Activated T-cell treated with anti-CD3 and anti-CD28 coated beads, Interleukin-2, amount 50 U/mL, for 24 hours (primary cell): ENCODE measurements at regions not wholly inside any gene's neighbourhood (a gene's known extent, or its start where the extent isn't known, plus 50 kb on each side); places are given as distances from the start of the nearest gene placed in this dataset.
A peak's percentile ranks its signal among the peaks of the same experiment; 100 is the strongest.

Source experiments
- DNase-seq: peaks from one replicate; pipeline ENCODE4 v3.0.0-alpha.2; 2020
- H3K27ac Mint-ChIP-seq: 2 replicates; pipeline ENCODE4 v1.8.0; 2020; ENCODE audit warnings: mild to moderate bottlenecking, mixed read lengths
- H3K27me3 Mint-ChIP-seq: 2 replicates; pipeline ENCODE4 v1.8.0; 2020; ENCODE audit warnings: mixed read lengths
- H3K36me3 Mint-ChIP-seq: 2 replicates; pipeline ENCODE4 v1.8.0; 2020; ENCODE audit warnings: low read depth, mixed read lengths
- H3K4me1 Mint-ChIP-seq: 2 replicates; pipeline ENCODE4 v1.8.0; 2020; ENCODE audit warnings: low read depth, mixed read lengths
- H3K4me3 Mint-ChIP-seq: 2 replicates; pipeline ENCODE4 v1.8.0; 2020; ENCODE audit warnings: mild to moderate bottlenecking, moderate library complexity, mixed read lengths
- H3K9me3 Mint-ChIP-seq: 2 replicates; pipeline ENCODE4 v1.8.0; 2020; ENCODE audit warnings: mixed read lengths

DNA sequence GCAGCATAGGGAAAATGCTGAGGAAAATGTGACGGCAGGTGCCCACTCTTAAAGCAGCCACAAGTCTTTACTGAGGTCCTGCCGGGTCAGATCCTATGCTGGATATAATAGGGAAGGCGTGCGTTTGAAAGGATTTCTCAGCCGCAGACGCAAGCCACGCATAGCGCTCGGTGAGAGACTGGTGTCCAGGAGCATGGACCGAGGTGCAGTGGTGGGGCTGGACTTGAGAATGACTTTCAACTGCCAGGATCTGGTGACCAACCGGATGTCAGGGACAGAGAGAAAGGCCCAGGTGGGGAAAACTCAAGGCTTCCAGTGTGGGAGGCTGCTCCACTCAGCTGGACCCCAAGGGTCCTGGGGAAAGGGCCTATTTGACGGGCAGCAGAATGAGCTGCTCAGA is 74.7 kb upstream of the INSIG1 start:
- peaks cover 4% of the 10 kb centered on the region for H3K27me3 Mint-ChIP-seq
- H3K9me3 Mint-ChIP-seq, result no peaks in the 10 kb centered on the region
- no peak overlapping the region for H3K4me3 Mint-ChIP-seq
- no peaks in the 10 kb centered on the region for H3K36me3 Mint-ChIP-seq
- no peak overlapping the region for H3K27ac Mint-ChIP-seq
- peaks cover 13% of the 10 kb centered on the region for H3K4me1 Mint-ChIP-seq
- DNase-seq, result no peak

DNA sequence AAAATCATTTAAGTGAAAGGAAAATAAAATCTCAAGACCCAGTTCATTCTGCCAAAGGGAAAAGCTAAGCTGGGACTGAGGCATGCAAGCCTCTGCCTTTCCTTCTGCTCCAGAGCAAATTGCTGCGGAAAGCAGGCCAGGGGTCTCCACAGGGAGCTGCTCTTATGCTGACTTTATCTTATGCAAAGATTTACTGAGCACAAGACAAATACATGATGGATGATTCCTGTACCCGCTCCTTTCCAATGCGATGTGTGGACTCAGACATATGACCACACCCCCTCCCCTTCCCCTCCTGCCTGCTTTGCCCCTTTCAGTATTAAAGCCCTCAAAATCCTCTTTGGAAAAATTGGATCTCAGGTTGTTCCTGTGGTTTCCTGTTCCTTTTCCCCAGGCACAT is 74.2 kb upstream of the INSIG1 start:
- H3K27me3 Mint-ChIP-seq, result peaks cover 4% of the 10 kb centered on the region
- no peaks in the 10 kb centered on the region for H3K9me3 Mint-ChIP-seq
- H3K36me3 Mint-ChIP-seq, result no peaks in the 10 kb centered on the region
- H3K27ac Mint-ChIP-seq, result no peak overlapping the region
- no peak overlapping the region for H3K4me3 Mint-ChIP-seq
- no peak for DNase-seq
- H3K4me1 Mint-ChIP-seq, result peaks cover 11% of the 10 kb centered on the region

DNA sequence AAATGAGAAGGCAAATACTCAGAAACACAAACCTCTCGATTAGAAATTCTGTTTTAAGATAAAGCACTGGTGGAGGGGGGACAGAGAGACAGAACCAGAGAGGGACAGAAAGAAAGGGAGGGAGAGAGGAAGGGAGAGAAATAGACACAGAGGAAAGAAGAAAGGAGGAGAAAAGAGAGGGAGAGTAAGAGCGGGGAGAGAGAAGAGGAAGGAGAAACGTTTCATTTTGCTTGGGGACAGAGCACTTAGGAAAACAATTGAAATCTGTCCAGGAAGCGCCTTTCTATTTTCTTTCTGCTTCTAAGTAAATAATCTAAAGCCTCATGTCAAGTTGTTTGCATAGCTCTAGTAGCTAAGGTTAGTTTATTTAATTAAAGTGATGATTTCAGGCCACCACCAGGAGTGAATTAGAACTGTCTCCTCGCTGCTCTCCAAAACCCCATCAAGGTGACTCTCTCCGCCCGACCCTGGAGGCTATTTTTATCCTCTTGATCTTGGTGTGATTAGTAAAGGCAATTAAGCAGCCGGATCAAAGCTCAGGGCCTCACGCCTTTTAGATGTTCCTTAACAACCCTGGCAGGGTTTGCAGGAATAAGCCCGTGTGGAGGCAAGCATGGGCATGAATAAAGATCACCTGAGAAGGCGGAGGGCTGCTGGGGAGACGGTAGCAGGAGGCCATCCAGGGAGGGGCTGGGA is 73.4 kb upstream of the INSIG1 start:
- Mint-ChIP-seq H3K27ac (no peak overlapping the region), H3K27me3 (peaks cover 4% of the 10 kb centered on the region), H3K4me1 (peaks cover 11% of the 10 kb centered on the region), H3K9me3 (no peaks in the 10 kb centered on the region), H3K36me3 (no peaks in the 10 kb centered on the region), H3K4me3 (no peak overlapping the region)
- DNase-seq, result no peak

DNA sequence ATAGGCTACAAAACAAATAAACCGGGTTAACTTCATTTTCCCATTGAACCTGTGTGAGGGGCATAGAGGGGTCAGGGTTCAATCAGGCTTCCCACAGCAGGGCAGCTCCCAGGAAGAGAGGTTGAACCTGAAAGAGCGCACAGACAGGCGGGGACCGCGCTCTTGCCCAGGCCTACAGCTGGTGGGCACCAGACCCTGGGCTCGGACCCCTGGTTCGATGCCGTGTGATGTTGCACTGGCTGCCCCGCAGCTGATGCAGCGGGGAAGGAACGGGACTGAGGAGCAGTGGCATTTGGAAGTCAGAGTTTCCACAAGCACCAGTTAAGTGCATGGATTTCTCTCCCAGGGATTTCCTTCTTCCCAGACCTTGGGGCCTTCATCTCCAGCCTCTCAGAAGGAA is 72.6 kb upstream of the INSIG1 start:
- no peak for DNase-seq
- Mint-ChIP-seq H3K9me3 (no peaks in the 10 kb centered on the region), H3K27me3 (peaks cover 4% of the 10 kb centered on the region), H3K36me3 (no peaks in the 10 kb centered on the region), H3K27ac (no peak overlapping the region), H3K4me3 (no peak overlapping the region), H3K4me1 (peaks cover 11% of the 10 kb centered on the region)

DNA sequence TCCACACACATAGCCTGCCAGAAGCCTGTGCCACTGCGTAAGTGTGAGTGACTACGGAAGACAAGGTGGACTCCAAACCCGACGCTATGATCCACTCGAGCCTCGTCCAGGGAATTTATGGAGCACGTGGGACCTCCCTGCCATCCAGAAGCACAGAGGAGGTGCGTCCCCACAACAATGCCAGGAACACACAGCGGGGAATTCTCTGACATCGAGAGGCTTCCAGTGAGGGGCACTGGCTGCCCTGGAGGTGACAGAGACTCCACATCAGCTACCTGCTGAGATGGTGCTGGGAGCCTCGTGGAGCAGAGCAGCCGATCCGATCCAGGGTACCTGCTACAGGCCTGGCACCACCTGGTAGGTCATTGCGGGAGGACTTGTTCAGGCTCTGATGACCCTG is 72.2 kb upstream of the INSIG1 start:
- Mint-ChIP-seq H3K4me3 (no peak overlapping the region), H3K4me1 (peaks cover 11% of the 10 kb centered on the region), H3K27me3 (peaks cover 4% of the 10 kb centered on the region), H3K9me3 (no peaks in the 10 kb centered on the region), H3K36me3 (no peaks in the 10 kb centered on the region), H3K27ac (no peak overlapping the region)
- DNase-seq, result no peak

DNA sequence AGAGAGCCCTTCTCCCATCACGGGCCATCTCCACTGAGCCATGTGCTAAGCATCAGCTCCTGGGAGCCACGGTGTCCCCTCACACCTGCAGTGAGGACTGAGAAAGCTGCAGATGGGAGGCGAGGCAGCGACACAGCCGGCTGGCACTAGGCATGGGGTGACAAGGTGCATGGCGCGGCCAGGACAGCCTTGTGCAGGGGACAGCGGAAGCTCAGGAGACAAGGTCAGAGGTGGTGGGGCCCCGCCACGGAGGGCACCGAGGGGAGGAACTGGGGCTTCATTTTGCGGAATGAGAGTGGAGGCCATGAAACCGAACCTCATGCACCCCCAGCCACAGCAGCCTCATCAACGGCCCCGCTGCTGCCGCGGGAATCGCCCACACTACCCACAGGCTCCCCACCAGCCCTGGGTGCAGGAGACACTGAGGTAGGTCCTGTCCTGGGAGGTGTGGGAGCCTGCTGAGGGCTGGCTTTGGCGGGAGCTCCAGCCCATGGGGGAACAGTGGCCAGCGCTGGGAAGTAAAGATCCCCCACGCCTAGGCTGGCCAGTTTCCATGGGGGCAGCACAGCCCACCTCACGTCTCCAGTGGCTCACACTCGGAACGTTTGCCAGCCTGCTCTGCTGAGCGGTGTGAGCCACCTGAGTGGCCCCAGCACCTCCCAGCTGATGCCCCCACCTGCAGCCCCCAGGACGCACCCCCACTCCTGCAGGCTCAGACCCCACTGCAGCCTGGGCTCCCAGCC is 71.2 kb upstream of the INSIG1 start:
- Mint-ChIP-seq H3K4me1 (peaks cover 11% of the 10 kb centered on the region), H3K27me3 (peaks cover 2% of the 10 kb centered on the region), H3K27ac (no peak overlapping the region), H3K36me3 (no peaks in the 10 kb centered on the region), H3K9me3 (no peaks in the 10 kb centered on the region), H3K4me3 (no peak overlapping the region)
- DNase-seq, result no peak

DNA sequence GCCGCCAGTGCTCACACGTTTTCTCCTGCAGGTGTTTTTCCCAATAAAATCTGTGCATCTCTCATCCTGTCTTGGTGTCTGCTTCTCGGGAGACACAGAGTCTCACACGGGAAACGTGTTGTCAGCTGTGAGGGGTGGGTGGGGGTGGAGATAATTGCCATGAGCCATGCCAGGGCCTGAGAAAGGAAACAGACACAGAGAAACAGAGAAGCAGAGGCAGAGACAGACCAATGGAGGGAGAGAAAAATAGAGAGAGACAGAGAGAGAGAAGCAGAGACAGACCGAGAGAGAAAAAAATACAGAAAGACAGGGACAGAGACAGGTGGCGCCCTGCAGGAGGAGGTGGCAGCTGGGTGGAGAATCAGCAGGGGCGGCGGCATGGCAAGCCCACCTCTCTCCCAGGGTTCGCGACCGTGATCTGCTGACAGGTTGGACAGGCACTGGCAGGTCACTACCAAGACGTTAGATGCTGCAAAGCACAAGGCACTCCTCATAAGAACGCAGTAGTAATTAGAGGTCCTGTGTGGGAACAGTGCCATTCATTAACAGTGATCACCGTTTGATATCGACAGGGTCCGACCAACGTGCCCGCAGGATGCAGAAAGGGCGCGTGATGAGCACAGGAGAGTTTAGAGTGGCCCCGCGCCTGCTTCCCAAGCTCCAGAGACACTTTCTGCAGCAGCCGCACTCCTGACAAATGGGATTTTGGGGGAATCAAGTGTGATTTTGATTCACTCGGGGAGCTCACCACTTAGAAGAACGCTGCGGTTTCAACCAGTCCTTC is 70.5 kb upstream of the INSIG1 start:
- H3K4me1 Mint-ChIP-seq, result peaks cover 6% of the 10 kb centered on the region
- no peak overlapping the region for H3K4me3 Mint-ChIP-seq
- no peaks in the 10 kb centered on the region for H3K27me3 Mint-ChIP-seq
- peak overlapping the region; percentile 24 for H3K27ac Mint-ChIP-seq
- no peaks in the 10 kb centered on the region for H3K9me3 Mint-ChIP-seq
- no peak for DNase-seq
- H3K36me3 Mint-ChIP-seq, result no peaks in the 10 kb centered on the region

DNA sequence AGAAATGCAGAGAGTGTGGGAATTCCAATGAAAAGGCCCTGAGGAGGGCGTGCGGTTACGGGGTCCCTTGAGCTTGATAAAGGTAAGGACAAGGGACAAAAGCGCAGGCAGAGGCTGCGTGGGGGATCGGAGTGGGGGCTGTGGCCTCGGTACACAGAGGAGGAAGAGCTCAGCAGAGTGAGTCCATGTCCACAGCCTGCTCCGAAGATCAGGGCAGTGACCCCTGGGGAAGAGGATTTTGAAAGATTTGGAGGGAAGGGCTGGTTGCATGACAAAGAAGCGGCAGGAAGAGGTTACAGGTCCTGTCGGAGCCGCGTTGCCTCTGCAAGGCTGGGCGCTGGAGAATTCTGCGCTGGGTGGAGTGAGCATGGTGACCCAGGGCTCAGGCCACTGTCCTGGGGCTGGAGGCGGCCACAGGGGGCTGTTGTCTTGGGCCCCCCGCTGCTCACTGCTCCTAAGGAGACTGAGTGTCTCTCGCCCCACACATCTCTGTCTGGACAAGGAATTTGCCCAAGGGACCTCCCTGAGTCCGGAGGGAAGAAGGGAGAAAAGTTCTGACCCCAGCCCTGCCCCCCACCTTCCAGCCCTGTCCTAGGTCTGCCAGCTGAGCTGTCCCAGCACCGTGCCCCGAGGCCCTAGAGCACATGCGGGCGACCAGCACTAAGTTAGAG is 69.8 kb upstream of the INSIG1 start:
- no peaks in the 10 kb centered on the region for H3K27me3 Mint-ChIP-seq
- no peak overlapping the region for H3K27ac Mint-ChIP-seq
- H3K9me3 Mint-ChIP-seq, result no peaks in the 10 kb centered on the region
- DNase-seq, result no peak
- H3K36me3 Mint-ChIP-seq, result no peaks in the 10 kb centered on the region
- H3K4me3 Mint-ChIP-seq, result no peak overlapping the region
- H3K4me1 Mint-ChIP-seq, result no peaks in the 10 kb centered on the region

DNA sequence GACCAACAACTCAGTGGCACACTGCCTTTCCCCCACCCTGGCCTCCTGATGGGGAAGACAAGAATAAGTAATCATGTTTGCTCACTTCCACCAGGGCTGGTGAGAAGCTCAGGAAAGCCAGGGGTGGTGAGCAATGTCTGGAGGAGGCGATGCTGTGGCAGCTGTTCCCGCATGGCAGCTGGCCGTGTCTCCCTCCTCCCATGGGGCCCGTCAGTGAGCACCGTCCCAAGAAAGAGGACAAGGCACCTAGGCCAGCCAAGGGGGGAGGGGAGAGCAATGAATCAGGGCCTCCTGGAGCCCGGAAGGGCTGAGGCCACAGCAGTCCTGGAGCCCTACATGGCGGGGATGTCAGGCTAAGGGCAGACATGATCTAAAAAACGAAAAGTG is 69.2 kb upstream of the INSIG1 start:
- DNase-seq, result no peak
- no peaks in the 10 kb centered on the region for H3K27me3 Mint-ChIP-seq
- H3K9me3 Mint-ChIP-seq, result no peaks in the 10 kb centered on the region
- no peaks in the 10 kb centered on the region for H3K36me3 Mint-ChIP-seq
- no peaks in the 10 kb centered on the region for H3K4me1 Mint-ChIP-seq
- H3K27ac Mint-ChIP-seq, result no peak overlapping the region
- H3K4me3 Mint-ChIP-seq, result no peak overlapping the region

DNA sequence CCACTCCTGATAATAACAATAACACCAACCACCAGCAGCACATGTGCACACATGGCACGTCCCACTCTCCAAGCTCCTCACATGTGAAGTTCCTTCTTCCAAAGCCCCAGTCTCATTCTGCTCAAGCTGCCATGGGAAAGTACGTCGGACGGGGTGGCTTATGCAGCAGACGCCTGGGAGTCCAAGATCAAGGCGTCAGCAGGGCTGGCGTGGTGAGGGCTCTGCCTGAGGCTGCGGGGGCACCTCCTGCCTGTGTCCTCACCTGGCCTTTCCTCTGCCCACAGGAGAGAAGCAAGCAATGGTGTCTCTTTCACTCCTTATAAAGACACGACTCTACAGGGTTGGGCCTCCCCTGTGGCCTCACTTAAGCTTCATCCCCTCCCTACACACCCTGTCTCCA is 68.8 kb upstream of the INSIG1 start:
- Mint-ChIP-seq H3K27ac (no peak overlapping the region), H3K4me1 (no peaks in the 10 kb centered on the region)

DNA sequence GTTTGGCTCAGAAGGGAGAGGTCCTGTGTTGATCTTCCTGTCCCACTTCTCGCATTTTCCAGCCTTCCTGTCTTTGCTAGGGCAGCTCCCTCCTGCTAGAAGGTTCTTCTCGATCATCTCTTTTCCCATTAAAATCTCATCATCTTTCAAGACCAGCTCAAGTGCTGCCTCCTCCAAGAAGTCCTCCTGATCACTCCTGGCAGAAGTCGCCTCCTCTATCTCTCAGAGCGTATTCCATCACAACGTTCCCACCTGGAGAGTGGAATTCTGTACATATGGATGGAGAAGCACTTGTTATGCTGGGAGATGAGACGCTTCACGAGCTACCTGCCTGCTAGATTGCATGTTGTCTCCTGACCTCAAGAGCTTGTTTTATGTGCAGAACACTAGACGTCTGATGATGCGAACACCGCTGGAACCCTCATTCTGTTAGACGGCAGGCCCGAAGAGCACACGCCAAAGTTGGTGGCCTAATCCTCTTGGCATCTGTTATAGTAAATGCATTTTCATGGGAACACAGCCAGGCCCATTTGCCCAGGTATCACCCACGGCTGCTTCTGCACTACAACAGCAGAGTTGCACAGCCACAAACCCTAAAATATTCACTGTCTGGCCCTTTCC is 68.0 kb upstream of the INSIG1 start:
- Mint-ChIP-seq H3K4me3 (no peak overlapping the region), H3K9me3 (no peaks in the 10 kb centered on the region), H3K4me1 (no peaks in the 10 kb centered on the region), H3K27ac (no peak overlapping the region), H3K36me3 (no peaks in the 10 kb centered on the region), H3K27me3 (no peaks in the 10 kb centered on the region)
- DNase-seq, result no peak

More for the DNA sequence above, 68.8 kb upstream of the INSIG1 start:
- Mint-ChIP-seq H3K27me3 (no peaks in the 10 kb centered on the region), H3K9me3 (no peaks in the 10 kb centered on the region), H3K4me3 (no peak overlapping the region), H3K36me3 (no peaks in the 10 kb centered on the region)
- no peak for DNase-seq

DNA sequence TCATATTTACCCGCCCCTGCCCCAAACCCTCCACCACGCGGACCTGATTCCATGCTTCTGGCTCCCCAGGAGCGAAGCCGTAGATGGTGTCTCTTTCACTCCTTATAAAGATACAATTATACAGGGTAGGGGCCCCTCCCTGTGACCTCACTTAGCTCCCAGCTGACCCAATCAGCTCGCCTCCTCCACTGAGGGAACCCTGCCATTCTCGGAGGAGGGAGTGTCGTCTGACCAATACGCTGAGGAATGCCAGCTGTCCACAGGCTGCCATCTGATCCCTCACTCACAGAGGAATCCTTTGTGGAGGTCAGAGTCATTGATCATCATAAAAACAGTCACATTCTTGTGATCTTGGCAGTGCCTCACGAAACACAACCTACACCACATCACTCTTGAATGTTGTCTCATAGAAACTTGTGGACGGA is 67.5 kb upstream of the INSIG1 start:
- H3K36me3 Mint-ChIP-seq, result no peaks in the 10 kb centered on the region
- no peak overlapping the region for H3K4me3 Mint-ChIP-seq
- no peaks in the 10 kb centered on the region for H3K9me3 Mint-ChIP-seq
- DNase-seq, result no peak
- no peaks in the 10 kb centered on the region for H3K27me3 Mint-ChIP-seq
- H3K27ac Mint-ChIP-seq, result no peak overlapping the region
- H3K4me1 Mint-ChIP-seq, result no peaks in the 10 kb centered on the region

DNA sequence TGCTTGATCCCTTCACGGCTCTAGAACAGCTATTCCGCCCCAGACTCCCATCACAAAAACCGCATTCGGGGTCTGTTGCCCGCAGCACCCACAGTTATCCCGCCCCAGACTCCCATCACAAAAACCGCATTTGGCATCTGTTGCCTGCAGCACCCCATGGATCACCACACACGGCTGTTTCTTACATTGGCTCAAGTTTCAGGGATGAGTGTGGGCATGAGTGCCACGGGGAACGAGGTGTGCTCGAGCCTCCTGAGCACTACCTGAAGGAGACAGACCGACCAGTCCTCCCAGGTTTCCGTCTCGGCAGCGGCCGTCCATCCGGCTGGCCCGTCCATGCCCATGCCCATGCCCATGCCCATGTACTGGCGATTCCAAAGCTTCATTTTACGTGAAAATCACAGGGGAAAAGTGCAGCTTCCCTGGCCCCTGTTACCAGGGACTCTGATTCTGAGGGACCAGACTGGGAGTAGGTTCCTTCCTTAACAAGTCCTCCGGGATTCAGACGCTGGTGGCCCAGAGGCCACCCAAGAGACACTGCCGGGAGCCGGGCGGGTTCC is 66.4 kb upstream of the INSIG1 start:
- Mint-ChIP-seq H3K36me3 (no peaks in the 10 kb centered on the region), H3K27ac (no peak overlapping the region), H3K4me3 (no peak overlapping the region), H3K27me3 (no peaks in the 10 kb centered on the region), H3K9me3 (no peaks in the 10 kb centered on the region), H3K4me1 (no peaks in the 10 kb centered on the region)
- DNase-seq, result no peak

DNA sequence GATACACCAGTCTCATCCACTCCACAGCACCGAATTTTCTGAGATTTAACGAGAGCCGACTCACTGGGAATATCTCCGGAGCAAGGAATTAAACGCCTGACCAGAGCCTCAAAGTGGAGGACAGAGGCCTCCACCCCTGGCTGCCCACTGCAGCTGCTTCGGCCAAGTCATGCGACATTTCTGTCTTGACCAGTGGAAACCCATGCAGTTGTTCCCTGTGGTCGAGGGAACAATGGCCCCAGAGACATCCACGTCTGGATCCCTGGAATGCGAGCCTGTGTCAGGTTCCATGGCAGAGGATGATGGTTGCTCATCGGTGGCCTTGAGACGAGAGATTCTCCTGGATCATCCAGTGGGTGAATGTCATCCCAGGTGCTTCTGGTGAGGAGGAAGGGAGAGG is 65.7 kb upstream of the INSIG1 start:
- Mint-ChIP-seq H3K27ac (no peak overlapping the region), H3K27me3 (no peaks in the 10 kb centered on the region), H3K36me3 (no peaks in the 10 kb centered on the region), H3K4me1 (no peaks in the 10 kb centered on the region), H3K9me3 (no peaks in the 10 kb centered on the region), H3K4me3 (no peak overlapping the region)
- no peak for DNase-seq
